DND-41 (cell line): ENCODE measurements at regions not wholly inside any gene's neighbourhood (a gene's known extent, or its start where the extent isn't known, plus 50 kb on each side); places are given as distances from the start of the nearest gene placed in this dataset.
A peak's percentile ranks its signal among the peaks of the same experiment; 100 is the strongest.

Experiments used
- ATAC-seq: fragments of 200-7000 bp; cut with Tn5 transposase; 3 replicates; pipeline ENCODE4 v1.9.1; 2021; ENCODE audit warnings: low read depth; ENCODE audit not compliant: insufficient read depth
- DNase-seq: peaks from one replicate; pipeline ENCODE4 v3.0.0-alpha.2; 2020
- H2AFZ ChIP-seq: 2 replicates; pipeline ENCODE4 v1.6.0; 2012; ENCODE audit warnings: low read depth, low read length
- H3K27ac ChIP-seq: 2 replicates; pipeline ENCODE4 v1.5.1; 2012; ENCODE audit warnings: low read length, inconsistent platforms
- H3K27me3 ChIP-seq: fragments of 200-600 bp; sonication (generic); 2 replicates; pipeline ENCODE4 v1.6.0; 2012; ENCODE audit warnings: low read length, mild to moderate bottlenecking, inconsistent platforms; ENCODE audit not compliant: insufficient read depth, poor library complexity
- H3K36me3 ChIP-seq: 2 replicates; pipeline ENCODE4 v1.5.1; 2012; ENCODE audit warnings: low read length, inconsistent platforms; ENCODE audit not compliant: insufficient read depth
- H3K4me1 ChIP-seq: 2 replicates; pipeline ENCODE4 v1.5.1; 2012; ENCODE audit warnings: mild to moderate bottlenecking, low read length; ENCODE audit not compliant: insufficient read depth
- H3K4me2 ChIP-seq: 2 replicates; pipeline ENCODE4 v1.6.0; 2012; ENCODE audit warnings: mild to moderate bottlenecking, moderate library complexity, low read length, inconsistent platforms; ENCODE audit not compliant: insufficient read depth
- H3K4me3 ChIP-seq, 2 experiments: fragments of 200-600 bp in 1 of 2; shearing (Covaris generic) in 1 of 2; 2 replicates each; pipeline ENCODE4 v1.5.1; 2012 to 2016; ENCODE audit warnings: inconsistent platforms in 2 of 2, low read length in 2 of 2, mild to moderate bottlenecking in 2 of 2, low read depth in 1 of 2, moderate library complexity in 1 of 2
- H3K79me2 ChIP-seq: 2 replicates; pipeline ENCODE4 v1.6.0; 2012; ENCODE audit warnings: low read length, inconsistent platforms; ENCODE audit not compliant: insufficient read depth
- H3K9ac ChIP-seq: 2 replicates; pipeline ENCODE4 v1.6.0; 2012; ENCODE audit warnings: low read depth, mild to moderate bottlenecking, inconsistent platforms, low read length, moderate library complexity
- H3K9me3 ChIP-seq: 2 replicates; pipeline ENCODE4 v1.5.1; 2012; ENCODE audit warnings: low read length, moderate library complexity, mild to moderate bottlenecking, inconsistent platforms; ENCODE audit not compliant: insufficient read depth, severe bottlenecking
- H4K20me1 ChIP-seq: 2 replicates; pipeline ENCODE4 v1.6.0; 2012; ENCODE audit warnings: low read length; ENCODE audit not compliant: insufficient read depth
- EZH2 ChIP-seq: IDR thresholded peaks from 3 replicates; pipeline ENCODE4 v1.6.1; 2012; ENCODE audit warnings: borderline replicate concordance, low read depth, mild to moderate bottlenecking, moderate library complexity, low read length, inconsistent platforms; ENCODE audit not compliant: severe bottlenecking
- TF ChIP-seq, protein P1 (sequence below): IDR thresholded peaks from 2 replicates; pipeline ENCODE4 v1.5.1; 2012; ENCODE audit warnings: borderline replicate concordance, low read length, moderate library complexity, mild to moderate bottlenecking; ENCODE audit not compliant: poor library complexity, severe bottlenecking; ENCODE audit errors: extremely low read depth

DNA sequence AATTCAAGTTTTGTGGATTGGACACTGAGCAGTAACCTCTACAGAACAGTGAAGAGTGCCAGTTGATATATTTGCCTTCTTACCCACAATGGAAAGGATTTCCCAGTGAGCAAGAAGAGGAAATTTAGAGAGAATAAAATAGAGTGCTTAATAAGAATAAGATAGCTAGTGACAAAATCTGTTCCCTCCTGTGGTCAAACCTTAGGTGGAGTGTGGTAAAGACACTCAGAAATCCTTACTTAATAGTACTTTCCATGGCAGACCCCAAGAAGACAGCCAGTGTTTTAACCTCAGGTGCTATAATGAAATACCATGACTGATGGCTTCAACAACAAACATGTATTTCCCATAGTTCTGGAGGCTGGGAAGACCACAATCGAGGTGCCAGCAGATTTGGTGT lies 108.4 kb upstream of the TNFAIP3 start:
- no peak for TF ChIP-seq EZH2
- TF ChIP-seq, protein P1, sequence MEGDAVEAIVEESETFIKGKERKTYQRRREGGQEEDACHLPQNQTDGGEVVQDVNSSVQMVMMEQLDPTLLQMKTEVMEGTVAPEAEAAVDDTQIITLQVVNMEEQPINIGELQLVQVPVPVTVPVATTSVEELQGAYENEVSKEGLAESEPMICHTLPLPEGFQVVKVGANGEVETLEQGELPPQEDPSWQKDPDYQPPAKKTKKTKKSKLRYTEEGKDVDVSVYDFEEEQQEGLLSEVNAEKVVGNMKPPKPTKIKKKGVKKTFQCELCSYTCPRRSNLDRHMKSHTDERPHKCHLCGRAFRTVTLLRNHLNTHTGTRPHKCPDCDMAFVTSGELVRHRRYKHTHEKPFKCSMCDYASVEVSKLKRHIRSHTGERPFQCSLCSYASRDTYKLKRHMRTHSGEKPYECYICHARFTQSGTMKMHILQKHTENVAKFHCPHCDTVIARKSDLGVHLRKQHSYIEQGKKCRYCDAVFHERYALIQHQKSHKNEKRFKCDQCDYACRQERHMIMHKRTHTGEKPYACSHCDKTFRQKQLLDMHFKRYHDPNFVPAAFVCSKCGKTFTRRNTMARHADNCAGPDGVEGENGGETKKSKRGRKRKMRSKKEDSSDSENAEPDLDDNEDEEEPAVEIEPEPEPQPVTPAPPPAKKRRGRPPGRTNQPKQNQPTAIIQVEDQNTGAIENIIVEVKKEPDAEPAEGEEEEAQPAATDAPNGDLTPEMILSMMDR = no peak
- Histone ChIP-seq H3K27ac (no peak overlapping the region), H3K27me3 (no peaks in the 10 kb centered on the region), H3K36me3 (no peaks in the 10 kb centered on the region), H3K9me3 (no peaks in the 10 kb centered on the region), H3K79me2 (no peaks in the 10 kb centered on the region), H3K4me3 (no peak overlapping the region), H3K9ac (no peak overlapping the region), H3K4me2 (no peak overlapping the region), H3K4me1 (peaks cover 8% of the 10 kb centered on the region), H2AFZ (no peak overlapping the region), H4K20me1 (no peaks in the 10 kb centered on the region)
- DNase-seq (no peak), ATAC-seq (no peak)

- H3K9ac ChIP-seq = no peak overlapping the region
- H3K4me3 ChIP-seq = no peak overlapping the region
- no peaks in the 10 kb centered on the region for H3K9me3 ChIP-seq
- no peaks in the 10 kb centered on the region for H3K27me3 ChIP-seq
- no peaks in the 10 kb centered on the region for H3K79me2 ChIP-seq
- no peaks in the 10 kb centered on the region for H4K20me1 ChIP-seq
- no peak overlapping the region for H2AFZ ChIP-seq
- ATAC-seq (no peak), DNase-seq (no peak)
- H3K27ac ChIP-seq = no peak overlapping the region
- no peak overlapping the region for H3K4me2 ChIP-seq
- H3K4me1 ChIP-seq = peaks cover 8% of the 10 kb centered on the region
- H3K36me3 ChIP-seq = no peaks in the 10 kb centered on the region
- TF ChIP-seq, protein P1 = no peak
- TF ChIP-seq EZH2 = no peak
Observed at GRCh38 chr6:137759624-137760023, 107.4 kb upstream of the TNFAIP3 start.

DNA sequence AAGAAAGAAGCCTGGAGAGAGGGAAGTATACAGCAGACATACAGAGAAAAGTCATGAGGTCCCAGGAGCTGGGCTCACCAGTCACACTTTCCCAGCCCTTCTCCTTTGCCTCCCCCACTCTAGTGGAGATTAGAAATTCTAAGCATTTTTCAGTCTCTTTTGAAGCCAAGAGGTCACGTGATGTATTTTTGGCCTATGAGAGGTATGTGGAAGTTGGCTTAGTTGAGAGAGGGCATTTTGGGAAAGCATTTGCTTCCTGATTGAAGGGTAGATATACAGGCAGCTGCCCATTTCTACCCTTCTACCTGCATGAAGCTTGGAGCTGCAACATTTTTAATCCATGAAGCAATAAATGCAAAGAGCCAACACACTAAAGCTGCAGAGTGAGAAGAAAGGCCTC lies 106.0 kb upstream of the TNFAIP3 start:
- Histone ChIP-seq H3K79me2 (no peaks in the 10 kb centered on the region), H2AFZ (peak overlapping the region; percentile 19; the same call in 1 of the 2 replicates), H3K4me3 (no peak overlapping the region), H3K4me1 (peaks cover 8% of the 10 kb centered on the region), H3K27ac (no peak overlapping the region), H3K9ac (no peak overlapping the region), H3K9me3 (no peaks in the 10 kb centered on the region), H3K27me3 (no peaks in the 10 kb centered on the region), H3K36me3 (no peaks in the 10 kb centered on the region), H4K20me1 (no peaks in the 10 kb centered on the region), H3K4me2 (no peak overlapping the region)
- 0 out of 3 replicates have a peak, but pooled peaks have one; percentile 9 for ATAC-seq
- TF ChIP-seq, protein P1 = no peak
- TF ChIP-seq EZH2 = no peak
- DNase-seq = no peak

GRCh38 chr6:137761487-137761886 lies 105.6 kb upstream of the TNFAIP3 start:
- ATAC-seq = peak; percentile 27; the same call in 1 of the 3 replicates
- peaks cover 8% of the 10 kb centered on the region for H3K4me1 ChIP-seq
- H3K36me3 ChIP-seq = no peaks in the 10 kb centered on the region
- TF ChIP-seq, protein P1 = no peak
- no peak for TF ChIP-seq EZH2
- no peak overlapping the region; the same call in 1 of the 2 replicates for H2AFZ ChIP-seq
- H3K9ac ChIP-seq = no peak overlapping the region
- H3K27ac ChIP-seq = no peak overlapping the region
- H3K4me3 ChIP-seq = no peak overlapping the region
- H3K4me2 ChIP-seq = no peak overlapping the region
- H3K9me3 ChIP-seq = no peaks in the 10 kb centered on the region
- no peak for DNase-seq
- H4K20me1 ChIP-seq = no peaks in the 10 kb centered on the region
- H3K79me2 ChIP-seq = no peaks in the 10 kb centered on the region
- no peaks in the 10 kb centered on the region for H3K27me3 ChIP-seq
